SK-N-SH treated with all-trans-retinoic acid at 6 μM for 48 hours (cell line): ENCODE measurements at regions not wholly inside any gene's neighbourhood (a gene's known extent, or its start where the extent isn't known, plus 50 kb on each side); places are given as distances from the start of the nearest gene placed in this dataset.

Source experiments
- ATAC-seq: fragments of 200-7000 bp; cut with Tn5 transposase; 3 replicates; pipeline ENCODE4 v1.9.1; 2020; ENCODE audit warnings: mild to moderate bottlenecking, moderate library complexity
- ARNTL ChIP-seq: fragments of 450-650 bp; formaldehyde crosslinking; IDR thresholded peaks from 2 replicates; pipeline ENCODE4 v1.5.0; 2020; ENCODE audit warnings: low read depth, mild to moderate bottlenecking, moderate library complexity, borderline replicate concordance
- BACH2 ChIP-seq: fragments of 250-450 bp; sonication (Bioruptor Pico); IDR thresholded peaks from 2 replicates; pipeline ENCODE4 v1.9.0; 2021; ENCODE audit warnings: mild to moderate bottlenecking, borderline replicate concordance
- CREB5 ChIP-seq: fragments of 250-450 bp; sonication (Bioruptor Pico); IDR thresholded peaks from 2 replicates; pipeline ENCODE4 v1.5.1; 2020; ENCODE audit warnings: low read depth, mild to moderate bottlenecking, moderate library complexity
- CSDC2 ChIP-seq: fragments of 250-450 bp; sonication (Bioruptor Pico); IDR thresholded peaks from 2 replicates; pipeline ENCODE4 v1.5.0; 2020; ENCODE audit warnings: mild to moderate bottlenecking, moderate library complexity
- CSRNP3 ChIP-seq: fragments of 250-450 bp; sonication (Bioruptor Pico); IDR thresholded peaks from 2 replicates; pipeline ENCODE4 v1.5.1; 2021; ENCODE audit warnings: mild to moderate bottlenecking, moderate library complexity
- ESRRG ChIP-seq: fragments of 250-450 bp; sonication (Bioruptor Pico); IDR thresholded peaks from 2 replicates; pipeline ENCODE4 v1.6.1; 2021; ENCODE audit warnings: mild to moderate bottlenecking
- GLIS3 ChIP-seq: fragments of 250-450 bp; sonication (Bioruptor Pico); IDR thresholded peaks from 2 replicates; pipeline ENCODE4 v1.5.0; 2020; ENCODE audit warnings: mild to moderate bottlenecking, moderate library complexity
- ISL1 ChIP-seq: fragments of 250-450 bp; sonication (Bioruptor Pico); IDR thresholded peaks from 2 replicates; pipeline ENCODE4 v2.1.2; 2022; ENCODE audit warnings: mild to moderate bottlenecking, moderate library complexity
- OSR1 ChIP-seq: fragments of 250-450 bp; sonication (Bioruptor Pico); IDR thresholded peaks from 2 replicates; pipeline ENCODE4 v1.8.0; 2022; ENCODE audit warnings: moderate library complexity, mild to moderate bottlenecking, inconsistent platforms
- POU6F1 ChIP-seq: fragments of 250-450 bp; sonication (Bioruptor Pico); IDR thresholded peaks from 2 replicates; pipeline ENCODE4 v1.8.0; 2021; ENCODE audit warnings: low read depth, mild to moderate bottlenecking, moderate library complexity, borderline replicate concordance
- PPARA ChIP-seq: fragments of 250-450 bp; sonication (Bioruptor Pico); IDR thresholded peaks from 2 replicates; pipeline ENCODE4 v1.5.0; 2020; ENCODE audit warnings: mild to moderate bottlenecking, borderline replicate concordance
- RARB ChIP-seq: fragments of 250-450 bp; sonication (Bioruptor Pico); IDR thresholded peaks from 2 replicates; pipeline ENCODE4 v1.8.0; 2021; ENCODE audit warnings: mild to moderate bottlenecking, moderate library complexity
- SNAI2 ChIP-seq: fragments of 250-450 bp; sonication (Bioruptor Pico); IDR thresholded peaks from 2 replicates; pipeline ENCODE4 v1.5.0; 2020; ENCODE audit warnings: mild to moderate bottlenecking, moderate library complexity
- TCF4 ChIP-seq: fragments of 250-450 bp; sonication (Bioruptor Pico); IDR thresholded peaks from 2 replicates; pipeline ENCODE4 v1.8.0; 2021; ENCODE audit warnings: mild to moderate bottlenecking, moderate library complexity, borderline replicate concordance
- TOX ChIP-seq: fragments of 250-450 bp; sonication (Bioruptor Pico); IDR thresholded peaks from 2 replicates; pipeline ENCODE4 v1.8.0; 2021; ENCODE audit warnings: mild to moderate bottlenecking, moderate library complexity, borderline replicate concordance
- TSHZ2 ChIP-seq: fragments of 250-450 bp; sonication (Bioruptor Pico); IDR thresholded peaks from 2 replicates; pipeline ENCODE4 v1.5.0; 2020; ENCODE audit warnings: mild to moderate bottlenecking, moderate library complexity
- ZC3H10 ChIP-seq: fragments of 250-450 bp; sonication (Bioruptor Pico); IDR thresholded peaks from 2 replicates; pipeline ENCODE4 v1.5.1; 2021; ENCODE audit warnings: mild to moderate bottlenecking, moderate library complexity
- ZFP3 ChIP-seq: fragments of 250-450 bp; sonication (Bioruptor Pico); IDR thresholded peaks from 2 replicates; pipeline ENCODE4 v1.5.0; 2020; ENCODE audit warnings: mild to moderate bottlenecking, moderate library complexity
- ZFP30 ChIP-seq: fragments of 450-650 bp; formaldehyde crosslinking; IDR thresholded peaks from 2 replicates; pipeline ENCODE4 v1.5.0; 2022; ENCODE audit warnings: mild to moderate bottlenecking, moderate library complexity
- ZNF565 ChIP-seq: fragments of 450-650 bp; formaldehyde crosslinking; conservative IDR thresholded peaks from 2 replicates; pipeline ENCODE4 v1.5.0; 2020; ENCODE audit warnings: low read depth, mild to moderate bottlenecking, moderate library complexity
- ZNF70 ChIP-seq: fragments of 450-650 bp; formaldehyde crosslinking; IDR thresholded peaks from 2 replicates; pipeline ENCODE4 v1.5.0; 2020; ENCODE audit warnings: mild to moderate bottlenecking, moderate library complexity
- ZNF8 ChIP-seq: fragments of 450-650 bp; formaldehyde crosslinking; IDR thresholded peaks from 2 replicates; pipeline ENCODE4 v1.5.0; 2020; ENCODE audit warnings: mild to moderate bottlenecking, moderate library complexity

- TF ChIP-seq CREB5 (CRISPR knock-in tag) (no peak), ARNTL (CRISPR knock-in tag) (no peak), RARB (CRISPR knock-in tag) (no peak), ZFP3 (CRISPR knock-in tag) (no peak)
Observed at GRCh38 chr7:69052447-69052846, 545.8 kb upstream of the AUTS2 start (continued).

- ATAC-seq: no peak
- TF ChIP-seq ISL1 (no peak), ZNF565 (CRISPR knock-in tag) (no peak), ZFP3 (CRISPR knock-in tag) (no peak), ZNF70 (CRISPR knock-in tag) (no peak), OSR1 (no peak), CSDC2 (no peak), TSHZ2 (CRISPR knock-in tag) (no peak), CREB5 (CRISPR knock-in tag) (no peak), ZFP30 (CRISPR knock-in tag) (no peak), SNAI2 (CRISPR knock-in tag) (no peak), ZNF8 (no peak), TOX (CRISPR knock-in tag) (no peak), GLIS3 (CRISPR knock-in tag) (no peak), ZC3H10 (CRISPR knock-in tag) (no peak), RARB (CRISPR knock-in tag) (no peak), POU6F1 (no peak), TCF4 (CRISPR knock-in tag) (no peak)
- TF ChIP-seq, all 23 proteins: peak for 0
Observed at GRCh38 chr7:69060516-69060915, 537.8 kb upstream of the AUTS2 start.

GRCh38 chr7:69062020-69062765 is 536.1 kb upstream of the AUTS2 start:
- ATAC-seq: no peak
- no peak for TF ChIP-seq POU6F1
- no peak for TF ChIP-seq CSRNP3 (CRISPR knock-in tag)
- TF ChIP-seq PPARA (CRISPR knock-in tag): no peak
- no peak for TF ChIP-seq ARNTL (CRISPR knock-in tag)
- no peak for TF ChIP-seq ZNF8
- no peak for TF ChIP-seq ESRRG (CRISPR knock-in tag)
- TF ChIP-seq TOX (CRISPR knock-in tag): no peak
- no peak for TF ChIP-seq OSR1
- TF ChIP-seq ISL1: no peak
- no peak for TF ChIP-seq BACH2 (CRISPR knock-in tag)
- TF ChIP-seq GLIS3 (CRISPR knock-in tag): no peak
- no peak for TF ChIP-seq CREB5 (CRISPR knock-in tag)
- TF ChIP-seq TCF4 (CRISPR knock-in tag): no peak
- no peak for TF ChIP-seq TSHZ2 (CRISPR knock-in tag)
- TF ChIP-seq ZFP30 (CRISPR knock-in tag): no peak
- TF ChIP-seq CSDC2: no peak
- no peak for TF ChIP-seq ZFP3 (CRISPR knock-in tag)
